Hepatocyte (in vitro differentiated cells): ENCODE measurements at regions not wholly inside any gene's neighbourhood (a gene's known extent, or its start where the extent isn't known, plus 50 kb on each side); places are given as distances from the start of the nearest gene placed in this dataset.

Source experiments
- CTCF ChIP-seq: fragments of 200-600 bp; sonication (generic); IDR thresholded peaks from 2 replicates; pipeline ENCODE4 v1.5.1; 2016; ENCODE audit warnings: antibody characterized with exemption, mild to moderate bottlenecking; ENCODE audit not compliant: poor library complexity
- EZH2 ChIP-seq: fragments of 200-600 bp; sonication (generic); IDR thresholded peaks from 2 replicates; pipeline ENCODE4 v1.6.1; 2016; ENCODE audit warnings: antibody characterized with exemption, mild to moderate bottlenecking, borderline replicate concordance
- EZH2phosphoT487 ChIP-seq: fragments of 200-600 bp; sonication (generic); IDR thresholded peaks from one replicate; pipeline ENCODE4 v1.6.1; 2018; ENCODE audit warnings: antibody characterized with exemption, mild to moderate bottlenecking, low read depth, moderate library complexity; ENCODE audit not compliant: unreplicated experiment, severe bottlenecking

- no peak for TF ChIP-seq EZH2
- TF ChIP-seq CTCF, result no peak
- TF ChIP-seq EZH2phosphoT487, result no peak
Measured at GRCh38 chr2:156647377-156648010, 211.3 kb downstream of the GPD2 start.
